ENCODE measurements at regions not wholly inside any gene's neighbourhood (a gene's known extent, or its start where the extent isn't known, plus 50 kb on each side); places are given as distances from the start of the nearest gene placed in this dataset.

- TF ChIP-seq ATF3 (IDR thresholded peaks at IDR 0.05) (no peak), EZH2phosphoT487 (IDR thresholded peaks at IDR 0.05; ENCODE audit: borderline replicate concordance) (no peak), RAD21 (IDR thresholded peaks at IDR 0.05; ENCODE audit: low read depth) (no peak), FOSL1 (IDR thresholded peaks at IDR 0.05; ENCODE audit: low read depth) (no peak), SIN3A (IDR thresholded peaks at IDR 0.05; ENCODE audit: low read depth) (no peak), ZBTB33 (IDR thresholded peaks at IDR 0.05; ENCODE audit: extremely low read depth, insufficient replicate concordance, low read length) (no peak), MAX (IDR thresholded peaks at IDR 0.05) (no peak), CEBPB (IDR thresholded peaks at IDR 0.05; ENCODE audit: low read depth) (no peak), YY1 (IDR thresholded peaks at IDR 0.05; ENCODE audit: extremely low read depth, insufficient replicate concordance, low read depth, low read length) (no peak)
- Histone ChIP-seq H3K4me2 (ENCODE audit: low read length) (no peak overlapping the region), H3K4me3 (replicated peaks in 1 of 2; ENCODE audit: low read depth in 1 of 2, low read length in 2 of 2) (no peak overlapping the region), H3K27ac (ENCODE audit: low read depth, low read length) (no peak overlapping the region), H3K79me2 (ENCODE audit: insufficient read depth, low read length) (no peaks in the 10 kb centered on the region), H3K9me3 (ENCODE audit: control insufficient read depth in 1 of 2, insufficient read depth in 1 of 2, low read depth in 1 of 2, low read length in 2 of 2) (no peaks in the 10 kb centered on the region), H3K36me3 (ENCODE audit: control insufficient read depth in 1 of 2, insufficient read depth in 2 of 2, low read length in 2 of 2) (no peaks in the 10 kb centered on the region), H3K9ac (ENCODE audit: low read length) (no peak overlapping the region), H4K20me1 (ENCODE audit: insufficient read depth) (no peaks in the 10 kb centered on the region), H3K9me2 (ENCODE audit: insufficient read depth) (no peaks in the 10 kb centered on the region), H3K4me1 (ENCODE audit: control insufficient read depth in 1 of 2, insufficient read depth in 2 of 2, low read length in 2 of 2) (no peaks in the 10 kb centered on the region), H3K27me3 (ENCODE audit: insufficient read depth, low read length) (peaks cover 10% of the 10 kb centered on the region; the same call in 1 of the 2 replicates), H2AFZ (ENCODE audit: low read depth, low read length, poor library complexity, severe bottlenecking) (no peak overlapping the region)
- ATAC-seq: no peak
- BruUV-seq (replicated peaks): no TSS peak
- no peak for DNase-seq (ENCODE audit: low read depth, low spot score)
- CTCF ChIA-PET: no interaction called here
- POLR2A ChIA-PET: no interaction called here
- RAD21 ChIA-PET (ENCODE audit: low non-redundant PET in 1 of 2, low total read pairs in 2 of 2, uncharacterized antibody in 2 of 2, unreplicated experiment in 2 of 2): no interaction called here
- intact Hi-C loops (cut with micrococcal nuclease): no loop called here
Observed at GRCh38 chr2:23148342-23148741, 236.6 kb upstream of the KLHL29 start.
